ENCODE measurements at regions not wholly inside any gene's neighbourhood (a gene's known extent, or its start where the extent isn't known, plus 50 kb on each side); places are given as distances from the start of the nearest gene placed in this dataset.

- DNase-seq (ENCODE audit: low read depth): peak; percentile 50
- no peak overlapping the region for H3K4me3 ChIP-seq (ENCODE audit: low read depth, low read length)
- no peak for TF ChIP-seq CTCF (IDR thresholded peaks at IDR 0.05; ENCODE audit: insufficient read depth, low read depth, low read length)
These were observed 1268.3 kb upstream of the ACVR2A start for GRCh38 chr2:146576339-146577111.

- H3K4me3 ChIP-seq (ENCODE audit: low read depth, low read length): no peak overlapping the region
- TF ChIP-seq CTCF (IDR thresholded peaks at IDR 0.05; ENCODE audit: insufficient read depth, low read depth, low read length): no peak
- peak; percentile 24 for DNase-seq (ENCODE audit: low read depth)
These were observed 1272.2 kb upstream of the ACVR2A start for GRCh38 chr2:146572598-146572997.

- H3K4me3 ChIP-seq (ENCODE audit: low read depth, low read length): no peak overlapping the region
- no peak for DNase-seq (ENCODE audit: low read depth)
- TF ChIP-seq CTCF (IDR thresholded peaks at IDR 0.05; ENCODE audit: insufficient read depth, low read depth, low read length): no peak
These were observed 1282.8 kb upstream of the ACVR2A start for GRCh38 chr2:146561996-146562395.

GRCh38 chr2:146547236-146547635 lies 1297.6 kb upstream of the ACVR2A start:
- no peak for TF ChIP-seq CTCF (IDR thresholded peaks at IDR 0.05; ENCODE audit: insufficient read depth, low read depth, low read length)
- DNase-seq (ENCODE audit: low read depth): no peak
- no peak overlapping the region for H3K4me3 ChIP-seq (ENCODE audit: low read depth, low read length)

GRCh38 chr2:146544701-146545100 lies 1300.1 kb upstream of the ACVR2A start:
- H3K4me3 ChIP-seq (ENCODE audit: low read depth, low read length): no peak overlapping the region
- TF ChIP-seq CTCF (IDR thresholded peaks at IDR 0.05; ENCODE audit: insufficient read depth, low read depth, low read length): no peak
- no peak for DNase-seq (ENCODE audit: low read depth)

GRCh38 chr2:146541896-146542295 lies 1302.9 kb upstream of the ACVR2A start:
- TF ChIP-seq CTCF (IDR thresholded peaks at IDR 0.05; ENCODE audit: insufficient read depth, low read depth, low read length): no peak
- DNase-seq (ENCODE audit: low read depth): no peak
- no peak overlapping the region for H3K4me3 ChIP-seq (ENCODE audit: low read depth, low read length)
